Thyroid gland (tissue), 4 donors: ENCODE measurements at regions not wholly inside any gene's neighbourhood (a gene's known extent, or its start where the extent isn't known, plus 50 kb on each side); places are given as distances from the start of the nearest gene placed in this dataset.

ENCODE experiments used
- DNase-seq, 2 donors: peaks; one replicate each; pipeline ENCODE4 v3.0.0-alpha.2; 2019
- H3K27ac ChIP-seq, 3 donors: fragments of 200-600 bp; sonication (generic); 1 replicate in 2 of 3; 2 replicates in 1 of 3; pipeline ENCODE4 v1.5.1; 2016 to 2019; ENCODE audit warnings: mild to moderate bottlenecking in 1 of 3, moderate library complexity in 1 of 3
- H3K27me3 ChIP-seq: fragments of 200-600 bp; sonication (generic); one replicate; pipeline ENCODE4 v1.5.1; 2019
- H3K36me3 ChIP-seq, 2 donors: fragments of 200-600 bp; sonication (generic); one replicate each; pipeline ENCODE4 v1.5.1; 2016 to 2019
- H3K4me1 ChIP-seq, 2 donors: fragments of 200-600 bp; sonication (generic); one replicate each; pipeline ENCODE4 v1.5.1; 2017 to 2019
- H3K4me3 ChIP-seq, 3 donors: fragments of 200-600 bp; sonication (generic); replicated peaks in 1 of 3; 1 replicate in 2 of 3; 2 replicates in 1 of 3; pipeline ENCODE4 v1.5.1; 2016; ENCODE audit warnings: mild to moderate bottlenecking in 1 of 3
- H3K9me3 ChIP-seq: fragments of 200-600 bp; sonication (generic); one replicate; pipeline ENCODE4 v1.5.1; 2017
- POLR2A ChIP-seq, 2 donors: fragments of 450-650 bp; IDR thresholded peaks; one replicate each; pipeline ENCODE4 v1.6.1; 2017; ENCODE audit warnings: antibody characterized with exemption in 2 of 2, mild to moderate bottlenecking in 2 of 2, moderate library complexity in 1 of 2
- WGBS, 2 donors: methylation state at CpG; one replicate each; pipeline ENCODE4 v1.1.5; 2017; 5-methylcytosine and 5-hydroxymethylcytosine counted together
- intact Hi-C: fragments of 100-400 bp; cut with DNase I; formaldehyde crosslinking; loops from one replicate; pipeline ENCODE4 v1.15.1; 2023
- TF ChIP-seq, protein P1 (sequence below), 6 experiments: fragments of 200-600 bp in 3 of 6; fragments of 450-650 bp in 3 of 6; sonication (generic) in 3 of 6; IDR thresholded peaks; one replicate each; pipeline ENCODE4 v1.5.1; 2016 to 2019; ENCODE audit warnings: antibody characterized with exemption in 6 of 6, mild to moderate bottlenecking in 2 of 6, inconsistent platforms in 1 of 6, moderate library complexity in 1 of 6

GRCh38 chr10:123496375-123496774 lies 169.8 kb upstream of the GPR26 start:
- DNase-seq, result no peak
- no peak overlapping the region for H3K4me3 ChIP-seq
- H3K27ac ChIP-seq, result no peak overlapping the region
- H3K9me3 ChIP-seq, result no peaks in the 10 kb centered on the region
- H3K4me1 ChIP-seq, result no peaks in the 10 kb centered on the region
- intact Hi-C loops, result no loop called here
- H3K27me3 ChIP-seq, result no peaks in the 10 kb centered on the region
- no peak for TF ChIP-seq POLR2A (IDR thresholded peaks at IDR 0.05)
- TF ChIP-seq, protein P1, sequence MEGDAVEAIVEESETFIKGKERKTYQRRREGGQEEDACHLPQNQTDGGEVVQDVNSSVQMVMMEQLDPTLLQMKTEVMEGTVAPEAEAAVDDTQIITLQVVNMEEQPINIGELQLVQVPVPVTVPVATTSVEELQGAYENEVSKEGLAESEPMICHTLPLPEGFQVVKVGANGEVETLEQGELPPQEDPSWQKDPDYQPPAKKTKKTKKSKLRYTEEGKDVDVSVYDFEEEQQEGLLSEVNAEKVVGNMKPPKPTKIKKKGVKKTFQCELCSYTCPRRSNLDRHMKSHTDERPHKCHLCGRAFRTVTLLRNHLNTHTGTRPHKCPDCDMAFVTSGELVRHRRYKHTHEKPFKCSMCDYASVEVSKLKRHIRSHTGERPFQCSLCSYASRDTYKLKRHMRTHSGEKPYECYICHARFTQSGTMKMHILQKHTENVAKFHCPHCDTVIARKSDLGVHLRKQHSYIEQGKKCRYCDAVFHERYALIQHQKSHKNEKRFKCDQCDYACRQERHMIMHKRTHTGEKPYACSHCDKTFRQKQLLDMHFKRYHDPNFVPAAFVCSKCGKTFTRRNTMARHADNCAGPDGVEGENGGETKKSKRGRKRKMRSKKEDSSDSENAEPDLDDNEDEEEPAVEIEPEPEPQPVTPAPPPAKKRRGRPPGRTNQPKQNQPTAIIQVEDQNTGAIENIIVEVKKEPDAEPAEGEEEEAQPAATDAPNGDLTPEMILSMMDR (IDR thresholded peaks at IDR 0.05), result no peak
- WGBS, 2 donors, result 48 to 51% methylated on average over 6 of the region's 6 CpGs
- no peaks in the 10 kb centered on the region for H3K36me3 ChIP-seq

DNA sequence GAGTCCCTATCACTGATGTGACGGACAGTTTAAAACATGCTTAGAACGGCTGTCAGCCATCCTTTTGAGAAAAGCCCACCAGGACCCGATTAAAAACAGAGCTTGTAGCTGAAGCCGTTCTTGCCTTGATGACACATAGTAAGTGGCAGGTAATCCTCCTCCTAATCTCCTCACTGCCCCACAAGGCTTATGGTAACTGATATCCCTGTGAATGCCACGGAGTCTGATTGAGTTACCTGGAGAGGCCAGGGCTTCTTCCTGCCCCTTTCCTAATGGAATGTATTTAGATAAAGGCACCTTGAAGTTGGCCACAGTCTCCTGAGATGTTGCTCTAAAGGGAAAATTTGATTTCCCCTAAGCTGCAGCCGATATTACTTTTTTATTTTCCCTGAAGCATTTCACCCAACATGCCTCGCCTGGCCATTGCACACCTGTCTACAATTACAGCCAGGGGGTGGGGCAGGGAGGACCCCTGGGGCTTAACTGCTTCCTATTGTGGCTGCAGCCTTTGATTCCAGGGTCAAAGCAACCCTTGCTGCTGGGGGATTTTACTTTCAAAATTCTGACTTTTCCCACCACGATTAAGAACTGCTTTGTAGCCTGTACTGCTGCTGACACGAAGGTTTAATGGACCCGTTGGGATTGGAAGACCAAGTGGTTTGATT lies 169.0 kb upstream of the GPR26 start:
- H3K9me3 ChIP-seq, result no peaks in the 10 kb centered on the region
- TF ChIP-seq, protein P1 (IDR thresholded peaks at IDR 0.05), result no peak
- WGBS, 2 donors, result 51 to 66% methylated on average over 10 of the region's 10 CpGs
- no peaks in the 10 kb centered on the region for H3K27me3 ChIP-seq
- H3K27ac ChIP-seq, result no peak overlapping the region
- H3K4me3 ChIP-seq, result no peak overlapping the region
- DNase-seq, result no peak
- H3K36me3 ChIP-seq, result no peaks in the 10 kb centered on the region
- intact Hi-C loops, result no loop called here
- H3K4me1 ChIP-seq, result no peaks in the 10 kb centered on the region

GRCh38 chr10:123500110-123500509 lies 166.0 kb upstream of the GPR26 start:
- Histone ChIP-seq H3K27ac (no peak overlapping the region), H3K36me3 (no peaks in the 10 kb centered on the region), H3K4me3 (no peak overlapping the region), H3K9me3 (no peaks in the 10 kb centered on the region), H3K27me3 (no peaks in the 10 kb centered on the region), H3K4me1 (no peaks in the 10 kb centered on the region)
- 63 to 70% methylated on average over 7 of the region's 7 CpGs for WGBS, 2 donors
- no peak for DNase-seq
- no peak for TF ChIP-seq POLR2A (IDR thresholded peaks at IDR 0.05)
- TF ChIP-seq, protein P1 (IDR thresholded peaks at IDR 0.05), result no peak
- intact Hi-C loops, result no loop called here

DNA sequence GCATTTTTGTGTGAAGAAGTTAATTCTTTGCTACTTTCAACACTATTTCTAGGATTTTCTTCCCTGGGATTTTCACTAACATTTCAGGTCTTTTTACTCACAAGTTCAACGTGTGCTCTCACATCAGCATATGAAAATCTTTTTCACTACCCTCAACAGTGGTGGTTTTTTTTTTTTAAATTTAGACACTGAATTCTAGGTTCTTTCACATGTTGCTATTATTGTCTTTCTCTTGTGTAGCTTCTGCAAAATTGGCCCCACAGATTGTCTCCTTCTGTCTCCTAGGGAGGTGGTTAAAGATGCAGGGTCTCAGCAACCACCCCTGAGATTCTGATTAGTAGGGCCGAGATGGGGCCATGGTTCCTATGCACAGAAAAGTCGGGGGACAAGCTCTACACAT lies 165.0 kb upstream of the GPR26 start:
- Histone ChIP-seq H3K4me1 (no peaks in the 10 kb centered on the region), H3K36me3 (no peaks in the 10 kb centered on the region), H3K27me3 (no peaks in the 10 kb centered on the region), H3K27ac (no peak overlapping the region), H3K9me3 (no peaks in the 10 kb centered on the region), H3K4me3 (no peak overlapping the region)
- DNase-seq, result no peak
- 78 to 79% methylated on average over 3 of the region's 3 CpGs for WGBS, 2 donors
- no peak for TF ChIP-seq POLR2A (IDR thresholded peaks at IDR 0.05)
- TF ChIP-seq, protein P1 (IDR thresholded peaks at IDR 0.05), result no peak
- intact Hi-C loops, result no loop called here

DNA sequence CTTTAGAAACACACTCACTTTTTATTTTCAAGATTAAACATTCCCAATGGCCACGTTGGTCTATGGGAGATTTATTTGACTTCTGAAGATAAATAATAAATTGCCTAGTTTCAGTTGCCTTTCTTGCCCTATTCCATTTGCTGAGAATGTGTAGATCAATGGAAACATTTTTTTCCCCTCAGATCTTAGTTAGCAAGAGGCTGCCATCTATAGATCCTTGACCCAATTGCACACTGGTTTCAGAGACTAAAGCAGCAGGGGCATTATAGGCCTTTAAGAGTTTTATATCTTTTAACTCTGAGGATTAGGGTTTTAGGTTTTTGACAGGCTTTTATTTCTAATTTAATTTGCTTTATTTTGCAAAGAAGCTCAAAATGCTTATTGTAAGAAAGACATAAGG lies 163.2 kb upstream of the GPR26 start:
- DNase-seq, result no peak
- no peak overlapping the region for H3K4me3 ChIP-seq
- intact Hi-C loops, result no loop called here
- no peaks in the 10 kb centered on the region for H3K9me3 ChIP-seq
- no peak overlapping the region for H3K27ac ChIP-seq
- 80 to 85% methylated on average over 1 of the region's 1 CpG for WGBS, 2 donors
- no peaks in the 10 kb centered on the region for H3K36me3 ChIP-seq
- H3K4me1 ChIP-seq, result no peaks in the 10 kb centered on the region
- no peaks in the 10 kb centered on the region for H3K27me3 ChIP-seq
- TF ChIP-seq POLR2A (IDR thresholded peaks at IDR 0.05), result no peak
- TF ChIP-seq, protein P1 (IDR thresholded peaks at IDR 0.05), result no peak
